ENCODE measurements at regions not wholly inside any gene's neighbourhood (a gene's known extent, or its start where the extent isn't known, plus 50 kb on each side); places are given as distances from the start of the nearest gene placed in this dataset.

GRCh38 chr2:8317418-8317817, 364.4 kb upstream of the ID2 start:
- TF ChIP-seq CTCF (IDR thresholded peaks at IDR 0.05): no peak
- TF ChIP-seq EZH2 (IDR thresholded peaks at IDR 0.05): no peak
- TF ChIP-seq EZH2phosphoT487 (IDR thresholded peaks at IDR 0.05): no peak
